Endothelial cell of umbilical vein (primary cell): ENCODE measurements at regions not wholly inside any gene's neighbourhood (a gene's known extent, or its start where the extent isn't known, plus 50 kb on each side); places are given as distances from the start of the nearest gene placed in this dataset.

Experiments used
- BruUV-seq: library from RNA; stranded (reverse); fragments of 400-500 nt; replicated peaks from 2 replicates; lab custom pipeline; 2021; lab: Mats Ljungman, UMichigan
- CTCF ChIA-PET: fragments of 300-600, 350-600 bp; sonication (Branson Sonifier 250); formaldehyde crosslinking; loops from one replicate; lab custom pipeline; 2021; ENCODE audit warnings: antibody characterized with exemption, inconsistent platforms; lab: Charles Lee
- POLR2A ChIA-PET: fragments of 300-600, 350-600 bp; sonication (Branson Sonifier 250); formaldehyde crosslinking; loops from one replicate; lab custom pipeline; 2021; ENCODE audit warnings: antibody characterized with exemption, inconsistent platforms; lab: Charles Lee
- DNase-seq: peaks from one replicate; pipeline ENCODE4 v3.0.0-alpha.2; 2011; ENCODE audit warnings: low read depth, low spot score
- FAIRE-seq: peaks from 2 replicates; lab custom pipeline; 2011; peaks lifted over from hg19 to GRCh38; lab: Jason Lieb, UNC
- H2AFZ ChIP-seq: 2 replicates; pipeline ENCODE4 v1.6.0; 2012; ENCODE audit warnings: low read depth, low read length, control low read depth, inconsistent platforms
- H3K27ac ChIP-seq: 2 replicates; pipeline ENCODE4 v1.5.1; 2011; ENCODE audit warnings: low read depth, mild to moderate bottlenecking, control low read depth, low read length, moderate library complexity; ENCODE audit not compliant: insufficient read depth
- H3K27me3 ChIP-seq, 2 experiments: 2 replicates each; pipeline versions ENCODE4 v1.6.0 to v1.6.1; 2011; ENCODE audit warnings: low read length in 2 of 2, mixed read lengths in 1 of 2; ENCODE audit not compliant: control insufficient read depth in 2 of 2, insufficient read depth in 2 of 2
- H3K36me3 ChIP-seq, 2 experiments: 2 replicates in 1 of 2; 3 replicates in 1 of 2; pipeline ENCODE4 v1.5.1; 2011; ENCODE audit warnings: low read length in 2 of 2, mild to moderate bottlenecking in 1 of 2, moderate library complexity in 1 of 2; ENCODE audit not compliant: control insufficient read depth in 2 of 2, insufficient read depth in 2 of 2; ENCODE audit errors: extremely low read depth in 1 of 2
- H3K4me1 ChIP-seq: 3 replicates; pipeline ENCODE4 v1.5.1; 2011; ENCODE audit warnings: mild to moderate bottlenecking, low read length; ENCODE audit not compliant: control insufficient read depth, insufficient read depth; ENCODE audit errors: extremely low read depth
- H3K4me2 ChIP-seq: 2 replicates; pipeline ENCODE4 v1.6.1; 2011; ENCODE audit warnings: low read length, control low read depth, mixed read lengths; ENCODE audit not compliant: insufficient read depth
- H3K4me3 ChIP-seq, 3 experiments: fragments of 200-600 bp in 1 of 3; sonication (generic), shearing (Covaris generic) in 1 of 3; replicated peaks in 1 of 3; 2 replicates each; pipeline ENCODE4 v1.5.1; 2011 to 2016; ENCODE audit warnings: control low read depth in 3 of 3, low read length in 3 of 3, mild to moderate bottlenecking in 2 of 3, inconsistent platforms in 1 of 3, low read depth in 1 of 3, moderate library complexity in 1 of 3; ENCODE audit not compliant: insufficient read depth in 1 of 3
- H3K79me2 ChIP-seq: 2 replicates; pipeline ENCODE4 v1.6.0; 2012; ENCODE audit warnings: low read length, inconsistent platforms; ENCODE audit not compliant: control insufficient read depth, insufficient read depth
- H3K9ac ChIP-seq: replicated peaks from 2 replicates; pipeline ENCODE3; 2011; ENCODE audit warnings: low read length, control low read depth; ENCODE audit not compliant: insufficient read depth; ENCODE audit errors: extremely low read depth
- H3K9me1 ChIP-seq: replicated peaks from 3 replicates; pipeline ENCODE4 v1.6.0; 2011; ENCODE audit warnings: mild to moderate bottlenecking, low read length; ENCODE audit not compliant: control insufficient read depth, insufficient read depth; ENCODE audit errors: extremely low read depth
- H3K9me3 ChIP-seq: replicated peaks from 2 replicates; pipeline ENCODE4 v1.5.1; 2012; ENCODE audit warnings: low read length, inconsistent platforms; ENCODE audit not compliant: control insufficient read depth, insufficient read depth
- H4K20me1 ChIP-seq: replicated peaks from 2 replicates; pipeline ENCODE3; 2011; ENCODE audit warnings: mild to moderate bottlenecking, low read length; ENCODE audit not compliant: control insufficient read depth, insufficient read depth; ENCODE audit errors: extremely low read depth
- EZH2 ChIP-seq: IDR thresholded peaks from 2 replicates; pipeline ENCODE4 v1.6.1; 2012; ENCODE audit warnings: borderline replicate concordance, low read depth, mild to moderate bottlenecking, moderate library complexity, low read length, inconsistent platforms; ENCODE audit not compliant: severe bottlenecking
- FOS ChIP-seq: IDR thresholded peaks from 2 replicates; pipeline ENCODE4 v1.6.1; 2011; ENCODE audit warnings: mild to moderate bottlenecking, low read length, moderate library complexity, borderline replicate concordance; ENCODE audit not compliant: insufficient read depth
- GATA2 ChIP-seq: IDR thresholded peaks from 2 replicates; pipeline ENCODE4 v1.7.0; 2011; ENCODE audit warnings: low read depth, mild to moderate bottlenecking, moderate library complexity, mixed read lengths, low read length; ENCODE audit not compliant: insufficient read length, insufficient read depth
- JUN ChIP-seq: IDR thresholded peaks from 2 replicates; pipeline ENCODE4 v1.6.1; 2011; ENCODE audit warnings: borderline replicate concordance, low read depth; ENCODE audit not compliant: insufficient read length, insufficient read depth
- MYC ChIP-seq: IDR thresholded peaks from one replicate; pipeline ENCODE4 v1.6.1; 2011; ENCODE audit warnings: mild to moderate bottlenecking, low read depth, low read length
- POLR2A ChIP-seq: IDR thresholded peaks from 2 replicates; pipeline ENCODE4 v1.6.1; 2012; ENCODE audit warnings: low read depth, mild to moderate bottlenecking, control low read depth, low read length
- POLR2AphosphoS5 ChIP-seq: IDR thresholded peaks from 2 replicates; pipeline ENCODE4 v1.6.1; 2012; ENCODE audit warnings: low read depth, mild to moderate bottlenecking, control low read depth, low read length, moderate library complexity; ENCODE audit not compliant: insufficient read depth
- dilution Hi-C: fragments of 300-500 bp; cut with MboI; formaldehyde crosslinking; loops from one replicate; pipeline ENCODE4 v1.15.0; 2019; ENCODE audit warnings: low sequenced_read_pairs; ENCODE audit not compliant: extremely low pct_ligation_motif_present
- intact Hi-C: fragments of 100-400 bp; cut with micrococcal nuclease; formaldehyde crosslinking; loops from one replicate; pipeline ENCODE4 v1.10.0; 2022
- TF ChIP-seq, protein P1 (sequence below), 2 donors: IDR thresholded peaks; 1 replicate in 1 of 2; 2 replicates in 1 of 2; pipeline ENCODE4 v1.5.1; 2011; ENCODE audit warnings: low read length in 2 of 2, mild to moderate bottlenecking in 2 of 2, moderate library complexity in 2 of 2, control low read depth in 1 of 2, inconsistent platforms in 1 of 2, low read depth in 1 of 2; ENCODE audit not compliant: insufficient read depth in 1 of 2; ENCODE audit errors: extremely low read depth in 1 of 2
- TF ChIP-seq, protein P2 (sequence below): IDR thresholded peaks from 2 replicates; pipeline ENCODE4 v1.6.1; 2011; ENCODE audit not compliant: insufficient read depth, insufficient read length

DNA sequence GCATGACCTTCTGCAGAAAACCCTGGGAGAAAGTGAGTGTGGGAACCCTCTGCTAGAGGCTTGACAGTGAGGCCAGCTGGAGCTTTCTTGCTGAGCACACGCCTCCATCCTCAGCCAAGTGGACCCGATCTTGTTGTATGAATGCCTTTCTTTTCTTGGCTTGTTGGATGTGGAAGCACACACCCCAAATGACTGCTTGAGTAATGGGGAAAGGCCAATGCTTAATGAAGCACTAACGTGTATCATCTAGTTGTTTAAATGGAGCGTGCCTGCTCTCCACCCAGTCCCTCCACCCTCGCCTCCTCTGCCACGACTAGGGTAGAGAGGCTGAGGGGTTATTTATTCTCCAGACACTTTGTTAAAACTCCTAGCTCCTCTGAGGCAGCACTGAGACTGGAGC lies 54.3 kb upstream of the IKBKE start:
- Histone ChIP-seq H3K4me2 (no peak overlapping the region), H4K20me1 (no peaks in the 10 kb centered on the region), H2AFZ (no peak overlapping the region), H3K79me2 (no peaks in the 10 kb centered on the region), H3K27me3 (no peaks in the 10 kb centered on the region), H3K4me1 (peaks cover 9% of the 10 kb centered on the region), H3K9me3 (no peaks in the 10 kb centered on the region), H3K36me3 (peaks cover 19 to 27% of the 10 kb centered on the region in 2 experiments), H3K9ac (no peak overlapping the region), H3K4me3 (no peak overlapping the region), H3K27ac (no peak overlapping the region), H3K9me1 (no peaks in the 10 kb centered on the region)
- BruUV-seq = no TSS peak
- TF ChIP-seq JUN = no peak
- no peak for TF ChIP-seq POLR2A
- TF ChIP-seq EZH2 = no peak
- TF ChIP-seq MYC = no peak
- no peak for TF ChIP-seq GATA2
- no peak for TF ChIP-seq POLR2AphosphoS5
- no peak for TF ChIP-seq FOS
- TF ChIP-seq, protein P1, sequence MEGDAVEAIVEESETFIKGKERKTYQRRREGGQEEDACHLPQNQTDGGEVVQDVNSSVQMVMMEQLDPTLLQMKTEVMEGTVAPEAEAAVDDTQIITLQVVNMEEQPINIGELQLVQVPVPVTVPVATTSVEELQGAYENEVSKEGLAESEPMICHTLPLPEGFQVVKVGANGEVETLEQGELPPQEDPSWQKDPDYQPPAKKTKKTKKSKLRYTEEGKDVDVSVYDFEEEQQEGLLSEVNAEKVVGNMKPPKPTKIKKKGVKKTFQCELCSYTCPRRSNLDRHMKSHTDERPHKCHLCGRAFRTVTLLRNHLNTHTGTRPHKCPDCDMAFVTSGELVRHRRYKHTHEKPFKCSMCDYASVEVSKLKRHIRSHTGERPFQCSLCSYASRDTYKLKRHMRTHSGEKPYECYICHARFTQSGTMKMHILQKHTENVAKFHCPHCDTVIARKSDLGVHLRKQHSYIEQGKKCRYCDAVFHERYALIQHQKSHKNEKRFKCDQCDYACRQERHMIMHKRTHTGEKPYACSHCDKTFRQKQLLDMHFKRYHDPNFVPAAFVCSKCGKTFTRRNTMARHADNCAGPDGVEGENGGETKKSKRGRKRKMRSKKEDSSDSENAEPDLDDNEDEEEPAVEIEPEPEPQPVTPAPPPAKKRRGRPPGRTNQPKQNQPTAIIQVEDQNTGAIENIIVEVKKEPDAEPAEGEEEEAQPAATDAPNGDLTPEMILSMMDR (IDR thresholded peaks at IDR 0.05; ENCODE audit: extremely low read depth in 1 of 2, insufficient read depth in 1 of 2, low read depth in 1 of 2, low read length in 2 of 2) = no peak
- TF ChIP-seq, protein P2, sequence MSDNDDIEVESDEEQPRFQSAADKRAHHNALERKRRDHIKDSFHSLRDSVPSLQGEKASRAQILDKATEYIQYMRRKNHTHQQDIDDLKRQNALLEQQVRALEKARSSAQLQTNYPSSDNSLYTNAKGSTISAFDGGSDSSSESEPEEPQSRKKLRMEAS = no peak
- intact Hi-C loops = no loop called here
- FAIRE-seq (no peak), DNase-seq (no peak)
- CTCF ChIA-PET = interaction anchor here (0.7 to 1.6 kb wide), 4 partner anchors 11 to 55 kb away, joined by 3 to 6 read pairs (median 4); partner anchors contain the start of gene IKBKE
- dilution Hi-C loops = no loop called here
- POLR2A ChIA-PET = no interaction called here
